ENCODE measurements at regions not wholly inside any gene's neighbourhood (a gene's known extent, or its start where the extent isn't known, plus 50 kb on each side); places are given as distances from the start of the nearest gene placed in this dataset.

DNA sequence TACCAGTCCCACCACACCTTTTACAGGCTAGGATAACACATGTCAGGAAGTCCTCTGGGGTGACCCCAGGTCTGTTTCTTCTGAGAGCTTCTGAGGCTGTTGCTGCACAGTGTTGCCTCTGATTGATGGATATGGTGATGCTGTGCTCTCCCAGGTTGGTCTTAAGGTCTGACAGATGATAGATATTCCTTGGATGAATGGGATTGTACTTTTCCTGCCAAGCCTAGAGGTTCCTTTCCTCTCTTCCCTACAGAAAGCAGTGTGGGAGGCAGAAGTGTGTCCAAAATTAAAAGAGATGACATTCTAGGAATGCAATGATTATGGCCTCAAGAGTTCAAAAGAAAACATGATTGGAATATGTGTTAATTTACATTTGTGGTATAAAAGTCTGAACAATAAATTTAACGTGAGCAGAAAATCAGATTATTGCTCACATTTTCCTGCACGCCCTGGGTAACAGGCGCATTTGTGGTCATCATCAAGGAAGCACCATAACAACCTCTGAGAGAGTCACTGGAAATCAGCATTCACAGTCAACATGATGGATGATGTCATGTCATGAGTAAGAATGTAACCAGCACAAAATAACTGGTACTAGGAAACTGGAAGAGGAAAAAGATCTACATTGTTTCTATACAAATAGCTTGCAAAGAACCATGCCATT, 73.7 kb downstream of the BBS10 start:
- TF ChIP-seq, protein P1, sequence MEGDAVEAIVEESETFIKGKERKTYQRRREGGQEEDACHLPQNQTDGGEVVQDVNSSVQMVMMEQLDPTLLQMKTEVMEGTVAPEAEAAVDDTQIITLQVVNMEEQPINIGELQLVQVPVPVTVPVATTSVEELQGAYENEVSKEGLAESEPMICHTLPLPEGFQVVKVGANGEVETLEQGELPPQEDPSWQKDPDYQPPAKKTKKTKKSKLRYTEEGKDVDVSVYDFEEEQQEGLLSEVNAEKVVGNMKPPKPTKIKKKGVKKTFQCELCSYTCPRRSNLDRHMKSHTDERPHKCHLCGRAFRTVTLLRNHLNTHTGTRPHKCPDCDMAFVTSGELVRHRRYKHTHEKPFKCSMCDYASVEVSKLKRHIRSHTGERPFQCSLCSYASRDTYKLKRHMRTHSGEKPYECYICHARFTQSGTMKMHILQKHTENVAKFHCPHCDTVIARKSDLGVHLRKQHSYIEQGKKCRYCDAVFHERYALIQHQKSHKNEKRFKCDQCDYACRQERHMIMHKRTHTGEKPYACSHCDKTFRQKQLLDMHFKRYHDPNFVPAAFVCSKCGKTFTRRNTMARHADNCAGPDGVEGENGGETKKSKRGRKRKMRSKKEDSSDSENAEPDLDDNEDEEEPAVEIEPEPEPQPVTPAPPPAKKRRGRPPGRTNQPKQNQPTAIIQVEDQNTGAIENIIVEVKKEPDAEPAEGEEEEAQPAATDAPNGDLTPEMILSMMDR (optimal IDR thresholded peaks at IDR 0.05 in 1 of 3, IDR thresholded peaks at IDR 0.05 in 1 of 3, conservative IDR thresholded peaks at IDR 0.05 in 1 of 3; ENCODE audit: extremely low read depth in 1 of 3, insufficient read depth in 2 of 3, low read length in 3 of 3): no peak
- TF ChIP-seq EZH2 (IDR thresholded peaks at IDR 0.05; ENCODE audit: low read length): no peak
